Activated CD8-positive, alpha-beta memory T cell treated with anti-CD3 and anti-CD28 coated beads, Interleukin-2, amount 50 U/mL, for 1 hour (primary cell): ENCODE measurements at regions not wholly inside any gene's neighbourhood (a gene's known extent, or its start where the extent isn't known, plus 50 kb on each side); places are given as distances from the start of the nearest gene placed in this dataset.

Experiments
- DNase-seq: peaks from one replicate; pipeline ENCODE4 v3.0.0-alpha.2; 2020; ENCODE audit errors: extremely low read depth

DNA sequence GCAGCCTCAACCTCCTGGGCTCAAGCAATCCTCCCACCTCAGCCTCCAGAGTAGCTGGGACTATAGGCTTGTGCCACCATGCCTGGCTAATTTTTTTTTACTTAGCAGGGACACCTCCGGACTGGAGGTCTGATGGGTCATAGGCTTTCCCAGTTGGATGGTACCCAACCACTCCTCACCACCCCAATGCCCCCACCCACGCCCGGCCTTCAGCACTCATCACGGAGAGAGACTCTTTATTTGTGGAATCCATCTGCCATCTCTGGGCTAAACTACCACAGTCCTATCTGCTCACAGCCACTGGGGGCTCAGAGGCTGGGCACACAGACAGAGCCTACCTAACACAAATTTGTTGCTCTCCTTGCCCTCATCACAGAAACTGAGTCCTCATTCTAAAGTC lies 58.3 kb upstream of the STXBP1 start:
- no peak for DNase-seq

- DNase-seq, result no peak
Measured at GRCh38 chr9:127554966-127555839, 56.9 kb upstream of the STXBP1 start.

GRCh38 chr9:127555840-127556820 lies 55.9 kb upstream of the STXBP1 start:
- peak; percentile 31 for DNase-seq

GRCh38 chr9:127556871-127557270 lies 55.2 kb upstream of the STXBP1 start:
- no peak for DNase-seq

DNA sequence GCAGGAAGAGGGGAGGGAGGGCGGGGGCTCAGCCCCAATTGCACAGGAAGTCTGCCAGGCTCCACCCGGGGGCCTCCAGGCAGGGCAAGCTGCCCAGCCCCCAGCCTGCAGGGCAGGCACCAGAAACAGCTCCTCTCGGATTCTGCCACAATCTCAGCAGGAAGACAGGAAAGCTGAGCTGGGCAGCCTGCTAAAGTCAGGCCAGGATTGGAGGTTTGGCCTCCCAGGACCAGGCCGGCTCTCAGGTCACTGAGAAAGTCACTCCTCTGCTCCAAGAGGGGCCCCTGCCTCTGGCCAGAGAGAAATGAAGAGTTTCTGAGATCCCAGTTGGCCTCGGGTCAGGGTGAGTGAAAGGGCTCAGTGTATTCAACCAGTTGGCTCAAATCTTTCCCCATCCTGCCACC lies 54.6 kb upstream of the STXBP1 start:
- no peak for DNase-seq

GRCh38 chr9:127557998-127558546 lies 54.0 kb upstream of the STXBP1 start:
- DNase-seq, result no peak

DNA sequence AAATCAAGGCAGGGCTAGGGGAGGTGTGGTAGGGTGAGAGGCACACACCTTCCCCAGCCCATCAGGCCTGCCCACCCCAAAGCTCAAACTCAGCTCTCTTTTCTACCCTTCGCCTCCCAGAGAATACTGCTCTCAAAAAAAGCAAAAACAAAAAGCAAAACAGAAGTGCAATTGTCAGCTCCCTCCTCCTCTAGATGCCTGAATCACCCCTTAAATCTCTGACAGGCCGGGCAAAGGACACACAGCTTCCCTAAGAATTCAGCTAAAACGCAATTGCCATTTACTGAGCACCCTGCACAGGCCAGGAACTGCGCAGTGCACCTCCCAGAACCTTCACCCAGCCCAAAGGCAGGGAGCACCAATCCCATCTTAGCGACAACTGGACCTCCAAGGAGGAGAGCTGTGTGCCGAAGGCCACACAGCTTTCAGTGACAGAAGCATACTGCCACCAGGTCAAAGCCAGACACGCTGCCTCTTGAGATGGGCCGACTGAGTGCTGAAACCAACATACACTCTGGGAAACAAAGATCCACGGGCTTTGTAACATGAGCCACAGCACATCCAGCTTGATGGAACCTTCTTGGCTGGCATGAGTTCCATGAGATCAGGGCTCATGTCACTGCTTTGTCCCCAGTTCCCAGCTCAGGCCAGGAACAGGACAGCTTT lies 53.4 kb upstream of the STXBP1 start:
- no peak for DNase-seq

DNA sequence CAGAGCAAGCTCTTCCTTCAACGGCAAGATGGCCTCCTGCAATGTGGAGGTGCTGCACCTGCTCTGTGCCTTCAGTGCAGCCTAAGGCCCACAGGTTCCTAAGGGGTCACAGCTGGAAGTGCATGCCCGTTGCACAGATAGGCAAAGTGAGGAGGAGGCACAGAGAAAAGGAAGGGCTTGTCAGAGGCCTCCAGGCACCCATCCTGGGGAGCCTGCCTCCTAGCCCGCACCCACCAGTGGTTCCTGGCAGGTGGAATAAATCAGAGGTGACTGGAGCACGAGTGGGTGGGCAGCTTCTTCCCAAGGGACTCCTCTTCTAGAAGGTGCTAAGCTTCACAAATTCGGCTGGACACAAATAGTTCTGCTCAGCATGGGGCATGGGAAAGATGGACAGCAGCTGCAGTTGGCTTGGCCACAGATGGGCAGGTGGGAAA lies 52.8 kb upstream of the STXBP1 start:
- DNase-seq, result no peak

GRCh38 chr9:127561491-127562278 lies 50.4 kb upstream of the STXBP1 start:
- DNase-seq, result no peak
